NCI-H1436 treated with DMSO at 0.1 percent for 48 hours (cell line): ENCODE measurements at regions not wholly inside any gene's neighbourhood (a gene's known extent, or its start where the extent isn't known, plus 50 kb on each side); places are given as distances from the start of the nearest gene placed in this dataset.
"Not testable (repeated sequence)": the region's sequence is repeated elsewhere in the genome, so short reads cannot be mapped to it uniquely, and the experiment has no call there.

ENCODE experiments used
- DNase-seq: peaks from one replicate; lab custom pipeline; 2025; lab: John Stamatoyannopoulos, UW

DNA sequence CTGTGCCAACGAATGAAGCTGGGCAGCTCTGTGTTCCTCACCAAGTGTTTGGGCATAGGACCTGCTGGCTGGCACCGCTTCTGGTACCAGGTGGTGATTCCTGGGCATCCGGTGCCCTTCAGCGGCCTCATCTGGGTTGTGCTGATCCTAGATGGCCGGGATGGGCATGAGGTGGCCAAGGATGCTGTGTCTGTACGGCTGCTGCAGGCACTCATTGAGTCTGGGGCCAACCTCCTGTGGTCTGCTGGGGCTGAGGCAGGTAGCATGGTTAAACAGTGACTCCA lies 96.1 kb upstream of the PLEKHM1 start:
- DNase-seq, result not testable (repeated sequence)

DNA sequence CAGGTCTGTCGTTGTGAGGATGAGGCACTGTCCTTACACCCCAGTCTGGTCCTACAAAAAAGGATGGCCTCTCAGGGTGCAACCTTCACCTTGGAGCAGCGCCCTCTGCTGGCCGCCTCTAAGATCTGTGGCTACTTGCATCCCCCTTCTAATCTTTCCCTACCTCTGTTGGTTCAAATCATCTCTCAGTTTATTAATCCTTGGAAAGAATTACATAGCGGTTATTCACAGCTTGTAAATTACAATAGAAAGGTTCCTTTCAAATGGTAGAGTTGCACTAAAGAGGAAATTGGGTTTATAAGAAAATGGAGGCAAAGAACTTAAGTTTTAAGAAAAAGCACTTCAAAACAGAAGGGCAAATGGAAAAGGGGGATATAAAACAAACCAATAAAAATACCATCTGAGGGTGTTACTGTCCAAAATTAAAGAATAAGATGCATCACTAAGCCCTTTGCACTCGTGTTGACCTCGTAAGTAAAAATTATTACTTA lies 102.0 kb upstream of the PLEKHM1 start:
- not testable (repeated sequence) for DNase-seq

DNA sequence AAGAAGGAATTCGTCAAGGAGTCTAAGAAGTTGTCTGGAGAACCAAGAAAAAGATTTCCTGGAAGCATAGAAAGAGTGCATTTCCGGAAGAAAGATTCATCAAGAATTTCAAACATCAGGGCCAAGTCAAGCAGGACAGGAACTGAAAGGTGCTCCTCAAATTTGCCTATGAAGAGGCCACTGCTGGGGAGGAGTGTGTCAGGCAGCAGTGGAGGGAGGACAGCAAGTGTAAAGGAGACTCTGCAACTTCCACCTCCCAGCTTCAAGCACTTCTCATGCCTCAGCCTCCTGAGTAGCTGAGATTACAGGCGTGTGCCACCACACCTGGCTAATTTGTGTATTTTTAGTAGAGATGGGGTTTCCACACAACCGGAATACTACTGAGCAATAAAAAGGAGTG lies 105.8 kb upstream of the PLEKHM1 start:
- DNase-seq, result not testable (repeated sequence)

DNA sequence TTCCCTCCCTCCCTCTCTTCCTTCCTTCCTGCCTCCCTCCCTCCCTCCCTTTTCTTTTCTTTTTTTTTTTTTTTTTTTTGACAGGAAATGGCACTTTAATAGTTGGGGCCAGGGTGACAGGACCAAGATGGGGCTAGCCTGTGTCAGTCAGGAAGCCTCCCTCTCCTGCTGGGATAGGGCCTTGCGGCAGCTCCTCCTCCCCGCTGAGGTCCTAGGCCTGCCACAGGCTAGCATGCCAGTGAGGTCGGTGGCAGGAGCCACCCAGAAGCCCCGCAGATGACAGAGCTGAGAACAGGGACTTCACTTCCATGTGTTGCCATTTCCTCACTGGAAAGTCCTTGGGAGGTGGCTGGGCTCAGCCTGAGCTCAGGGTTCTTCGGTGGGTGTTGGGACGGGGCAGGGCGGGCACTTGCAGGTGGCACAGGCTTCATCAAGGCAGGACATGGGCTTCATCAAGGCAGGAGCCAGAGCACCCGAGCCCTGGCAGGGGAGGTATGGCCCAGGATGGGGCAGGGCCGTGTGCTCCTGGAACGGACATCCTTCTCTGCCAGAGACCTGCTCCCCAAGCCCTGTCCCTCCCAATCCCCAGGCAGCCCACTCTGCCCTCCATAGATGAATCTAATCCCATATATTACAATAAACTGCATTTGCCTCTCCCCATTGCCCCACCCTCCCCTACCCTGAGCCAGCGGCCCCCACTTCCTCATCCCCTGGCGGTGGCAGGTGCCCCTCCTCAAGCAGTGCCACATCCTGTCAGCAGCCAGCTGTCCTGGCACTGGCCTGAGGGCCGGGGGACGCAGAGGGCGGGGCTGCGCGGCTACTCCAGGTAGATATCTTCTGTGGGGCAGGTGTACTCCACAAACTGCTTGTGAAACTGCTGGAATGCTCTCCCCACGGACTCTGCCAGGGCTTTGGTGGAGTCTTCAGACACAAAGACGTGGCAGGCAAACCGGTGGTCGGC lies 109.8 kb upstream of the PLEKHM1 start:
- not testable (repeated sequence) for DNase-seq

DNA sequence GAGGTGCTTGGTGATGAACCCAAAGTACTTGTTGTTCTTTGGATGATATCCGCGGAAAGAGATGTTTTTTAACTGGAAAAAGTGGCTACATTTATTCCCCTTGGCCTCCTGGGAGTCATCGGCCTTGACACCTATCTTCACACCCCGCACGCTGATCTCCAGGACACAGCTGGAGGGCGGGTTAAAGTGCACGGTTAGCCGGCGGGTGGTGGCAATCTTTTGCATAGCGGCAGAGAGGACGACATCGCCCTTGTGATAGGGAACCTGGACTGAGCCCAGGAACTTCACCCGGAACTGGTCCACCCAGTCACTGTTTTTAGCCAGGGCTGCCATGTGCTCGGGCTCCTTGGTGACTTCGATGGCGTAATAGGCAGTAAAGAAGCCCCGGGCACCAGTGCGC lies 110.5 kb upstream of the PLEKHM1 start:
- DNase-seq, result not testable (repeated sequence)

DNA sequence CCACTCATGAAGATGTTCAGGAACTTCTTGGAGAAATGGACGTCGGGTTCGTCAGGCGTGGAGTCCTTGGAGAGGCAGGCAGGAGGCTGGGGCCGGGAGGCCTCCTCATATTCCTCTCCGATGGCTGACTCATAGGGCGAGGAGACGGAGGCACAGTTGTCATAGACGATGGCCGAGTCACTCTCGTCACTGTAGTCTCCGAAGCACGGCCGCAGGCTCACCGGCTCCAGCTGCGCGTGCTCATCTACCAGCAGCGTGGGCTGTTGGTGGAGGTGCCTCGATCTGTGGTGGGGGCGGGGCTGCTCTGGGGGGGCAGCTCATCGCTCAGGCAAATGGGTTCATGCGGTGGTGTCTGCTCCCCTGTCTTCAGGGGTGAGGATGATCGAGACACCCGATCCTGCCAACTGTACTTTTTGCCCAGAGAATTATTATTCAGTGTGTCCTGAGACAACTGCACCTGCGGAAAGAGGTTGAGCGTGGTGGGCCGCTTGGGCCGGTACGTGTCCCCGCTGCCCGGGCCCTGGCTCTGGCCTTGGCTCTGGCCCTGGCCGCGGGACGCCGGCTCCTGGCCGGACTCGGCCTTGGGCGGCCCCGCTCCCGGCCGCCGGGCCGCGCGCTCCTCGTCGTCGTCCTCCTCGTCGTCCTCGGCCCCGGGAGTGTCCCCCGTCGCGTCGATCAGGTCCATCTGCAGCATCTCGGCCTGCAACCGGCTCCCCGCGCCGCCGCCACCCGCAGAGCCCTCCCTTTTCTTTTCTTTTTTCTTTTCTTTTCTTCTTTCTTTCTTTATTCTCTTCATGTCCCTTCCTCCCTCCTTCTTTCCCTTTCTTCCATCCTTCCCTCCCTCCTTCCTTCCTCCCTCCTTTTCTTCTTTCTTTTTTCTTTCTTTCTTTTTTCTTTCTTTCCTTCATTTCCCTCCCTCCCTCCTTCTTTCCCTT lies 111.4 kb upstream of the PLEKHM1 start:
- DNase-seq, result not testable (repeated sequence)

DNA sequence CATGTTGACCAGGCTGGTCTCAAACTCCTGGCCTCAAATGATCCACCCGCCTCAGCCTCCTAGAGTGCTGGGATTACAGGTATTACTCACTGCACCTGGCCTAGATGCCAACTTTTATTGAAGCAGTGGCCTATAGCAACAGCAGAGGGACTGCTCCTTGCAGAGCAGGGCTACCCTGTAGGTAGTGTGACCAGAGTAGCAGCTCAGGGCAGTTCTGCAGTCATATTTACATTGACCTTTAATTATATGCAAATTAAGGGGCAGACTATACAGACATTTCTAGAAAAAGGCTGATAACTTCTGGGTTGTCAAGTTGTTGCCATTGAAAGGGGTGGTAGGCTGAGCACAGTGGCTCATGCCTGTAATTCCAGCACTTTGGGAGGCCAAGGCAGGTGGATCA lies 115.2 kb upstream of the PLEKHM1 start:
- not testable (repeated sequence) for DNase-seq

DNA sequence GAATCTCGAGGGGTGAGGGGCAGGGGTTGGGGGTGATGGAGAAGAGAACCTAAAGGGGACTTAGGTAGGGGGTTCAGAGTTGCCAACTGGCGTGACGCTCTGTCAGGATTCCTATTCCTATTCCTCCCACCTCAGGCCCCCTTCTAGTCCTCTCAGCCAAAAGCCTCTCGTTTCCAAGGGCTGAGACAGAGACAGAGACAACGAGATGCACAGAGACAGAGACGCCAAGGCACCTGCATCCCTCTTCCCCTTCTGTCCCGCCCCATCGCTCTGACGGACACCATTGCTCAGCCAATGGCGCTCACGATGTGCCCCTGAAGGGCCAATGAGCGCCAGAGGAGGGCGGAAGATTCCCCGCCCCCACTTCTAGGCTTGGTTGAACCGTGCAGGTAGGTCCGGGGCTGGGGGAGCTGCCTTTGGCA lies 129.5 kb upstream of the PLEKHM1 start:
- not testable (repeated sequence) for DNase-seq

DNA sequence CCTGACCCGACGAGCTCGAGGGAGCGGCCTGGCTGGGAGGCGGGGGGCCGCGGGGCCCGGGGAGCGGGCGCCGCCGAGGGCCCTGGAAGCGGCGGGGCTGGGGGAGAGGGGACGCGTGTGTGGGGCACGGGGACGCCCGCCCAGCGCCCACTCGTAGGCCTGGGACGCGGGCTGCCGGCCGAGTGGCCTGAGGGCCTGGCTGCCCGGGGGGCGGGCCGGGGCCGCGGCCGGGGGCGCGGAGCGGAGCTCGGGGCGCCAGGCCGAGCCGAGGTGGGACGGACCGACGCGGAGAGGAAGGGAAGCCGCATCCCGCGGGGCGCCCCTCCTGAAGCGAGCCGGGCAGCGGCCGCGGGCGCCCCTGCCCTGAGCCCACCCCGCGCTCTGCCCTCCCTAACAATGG lies 129.9 kb upstream of the PLEKHM1 start:
- DNase-seq, result not testable (repeated sequence)

DNA sequence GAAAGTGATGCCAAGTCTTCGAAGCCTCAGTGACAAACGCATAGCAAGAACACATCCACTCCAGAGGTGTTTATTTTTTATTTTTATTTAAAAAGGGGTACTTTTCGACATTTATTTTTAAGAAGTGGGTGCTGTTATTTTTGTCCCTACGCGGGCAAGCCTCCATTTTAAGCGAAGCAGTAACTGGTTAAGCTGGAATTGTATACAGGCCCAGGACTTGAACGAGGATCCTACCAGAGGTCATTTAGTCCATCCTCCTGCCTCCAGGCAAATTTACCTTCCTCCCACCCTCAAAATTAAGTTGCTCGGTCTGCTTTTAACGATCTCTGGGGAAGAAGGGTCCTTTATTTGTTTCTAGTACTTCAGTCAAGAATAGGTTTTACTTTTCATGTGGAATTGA lies 130.6 kb upstream of the PLEKHM1 start:
- DNase-seq, result not testable (repeated sequence)

DNA sequence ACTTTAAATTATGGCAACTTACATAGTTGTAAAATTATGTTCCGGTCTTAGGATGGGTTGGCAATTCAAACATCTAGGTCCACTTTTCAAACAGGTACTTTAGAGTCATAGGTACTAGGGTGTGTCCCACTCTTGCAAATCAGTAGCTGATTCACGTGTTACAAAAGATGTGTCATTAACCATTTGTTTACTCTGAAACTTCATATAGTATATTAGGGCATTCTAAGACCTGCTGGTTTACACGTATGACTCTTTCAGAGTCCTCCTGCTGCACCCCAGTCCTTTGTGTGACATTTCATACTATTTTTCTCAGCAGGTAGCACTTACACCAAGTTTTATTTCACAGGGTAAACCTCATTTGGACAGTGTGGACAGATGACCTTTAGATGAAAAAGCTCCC lies 131.8 kb upstream of the PLEKHM1 start:
- not testable (repeated sequence) for DNase-seq

DNA sequence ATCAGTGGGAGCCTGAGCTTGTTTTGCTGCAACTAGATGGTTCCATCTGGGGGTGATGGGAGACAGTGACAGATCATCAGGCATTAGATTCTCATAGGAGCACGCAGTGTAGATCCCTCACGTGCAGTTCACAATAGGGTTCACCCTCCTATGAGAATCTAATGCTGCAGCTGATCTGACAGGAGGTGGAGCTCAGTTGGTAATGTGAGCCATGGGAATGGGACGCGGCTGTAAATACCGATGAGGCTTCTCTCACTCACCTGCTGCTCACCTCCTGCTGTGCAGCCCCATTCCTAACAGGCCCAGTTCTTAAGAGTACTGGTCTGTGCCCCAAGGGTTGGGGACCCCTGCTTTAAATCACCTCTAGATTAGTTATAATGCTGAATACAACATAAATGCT lies 137.5 kb upstream of the PLEKHM1 start:
- DNase-seq, result no peak

DNA sequence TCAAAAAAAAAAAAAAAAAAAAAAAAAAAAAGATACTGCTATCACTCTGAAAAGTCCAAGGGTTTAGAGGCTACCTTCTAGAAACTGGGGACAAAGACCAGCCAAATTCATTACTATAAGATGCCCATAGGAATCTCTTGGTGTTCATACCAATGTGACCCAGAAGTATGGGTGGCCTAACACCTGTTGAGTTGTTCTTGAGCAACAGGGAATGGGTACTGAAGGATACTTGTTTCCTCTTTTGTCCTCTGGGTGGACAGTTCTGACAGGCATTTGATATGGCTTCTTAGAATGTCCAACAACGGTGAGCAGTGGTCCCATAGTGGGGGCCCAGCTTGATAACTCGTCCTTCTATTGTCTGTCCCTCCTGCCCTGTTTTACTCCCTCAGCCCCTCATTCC lies 141.4 kb upstream of the PLEKHM1 start:
- no peak for DNase-seq

DNA sequence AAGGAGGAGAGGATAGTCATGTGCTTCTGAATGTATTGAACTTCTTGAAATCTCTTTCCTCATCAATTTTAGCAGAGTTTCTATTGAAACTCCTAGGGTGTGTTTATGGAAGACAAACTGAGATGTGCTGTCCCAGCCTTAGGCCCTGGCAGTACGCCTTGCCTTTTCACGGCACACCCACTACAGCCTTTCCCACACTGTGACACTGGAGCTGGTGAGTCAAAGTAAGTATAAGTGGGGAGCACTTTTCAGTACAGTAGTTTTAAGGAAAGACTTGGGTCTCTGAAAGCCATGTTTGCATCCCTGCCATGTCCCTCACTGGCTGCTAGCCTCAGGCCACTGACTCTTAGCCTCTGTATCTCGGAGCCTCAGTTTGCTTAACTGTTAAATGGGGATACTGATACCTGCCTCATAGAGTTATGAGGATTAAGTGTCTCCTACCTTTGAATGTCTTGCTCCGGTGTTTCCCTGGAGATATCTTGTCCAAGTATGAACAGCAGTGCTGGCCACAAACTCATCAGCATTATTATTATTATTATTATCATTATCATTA lies 144.7 kb upstream of the CRHR1 start:
- no peak for DNase-seq

DNA sequence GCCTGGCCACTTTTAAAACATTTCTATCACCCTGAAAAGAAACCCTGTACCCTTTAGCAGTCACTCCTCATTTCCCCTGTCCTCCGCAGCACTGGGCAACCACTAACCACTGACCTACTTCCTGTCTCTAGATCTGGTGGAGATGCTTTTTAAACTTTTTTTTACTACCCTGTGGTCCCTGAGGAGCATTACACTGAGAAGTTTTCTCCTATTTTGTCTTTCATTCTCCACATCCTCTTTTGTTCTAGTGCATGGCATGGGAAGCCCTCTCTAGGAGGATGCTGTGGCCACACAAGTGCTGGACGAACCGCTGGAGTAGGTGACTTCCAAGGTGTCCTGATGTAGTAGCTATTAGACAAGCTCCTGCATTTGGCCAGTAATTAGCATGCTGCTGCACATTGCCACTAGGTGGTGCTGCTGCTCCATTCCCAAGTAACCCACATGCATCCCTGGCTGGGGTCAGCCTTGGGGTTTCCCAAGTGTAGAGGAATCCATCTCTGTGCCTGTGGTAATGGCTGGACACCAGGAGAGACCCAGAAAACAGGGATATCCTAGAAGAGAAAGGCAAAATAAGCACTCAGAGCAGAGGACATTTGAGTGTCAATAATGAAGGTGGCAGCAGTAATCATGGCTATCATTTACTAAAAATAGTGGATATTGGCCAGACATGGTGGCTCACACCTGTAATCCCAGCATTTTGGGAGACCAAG lies 143.8 kb upstream of the CRHR1 start:
- DNase-seq, result no peak

DNA sequence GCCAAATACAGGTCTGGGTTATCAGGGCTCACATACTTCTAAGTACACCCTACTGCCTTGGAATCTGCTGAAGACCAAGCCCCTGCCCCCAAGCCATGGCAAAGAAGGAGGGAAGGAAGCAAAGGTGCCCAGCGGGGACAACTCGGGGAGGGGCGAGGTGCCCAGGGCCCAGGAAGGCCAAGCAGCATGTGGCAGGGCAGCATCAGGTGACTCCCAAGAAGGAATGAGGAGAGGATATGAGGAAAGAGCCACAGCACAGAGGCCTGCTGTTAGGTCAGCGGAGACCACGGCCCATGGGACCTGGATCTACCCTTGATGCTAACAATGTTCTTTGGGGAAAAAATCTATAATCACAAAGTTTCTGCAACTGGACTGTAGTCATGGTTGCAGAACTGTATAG lies 142.6 kb upstream of the CRHR1 start:
- no peak for DNase-seq

DNA sequence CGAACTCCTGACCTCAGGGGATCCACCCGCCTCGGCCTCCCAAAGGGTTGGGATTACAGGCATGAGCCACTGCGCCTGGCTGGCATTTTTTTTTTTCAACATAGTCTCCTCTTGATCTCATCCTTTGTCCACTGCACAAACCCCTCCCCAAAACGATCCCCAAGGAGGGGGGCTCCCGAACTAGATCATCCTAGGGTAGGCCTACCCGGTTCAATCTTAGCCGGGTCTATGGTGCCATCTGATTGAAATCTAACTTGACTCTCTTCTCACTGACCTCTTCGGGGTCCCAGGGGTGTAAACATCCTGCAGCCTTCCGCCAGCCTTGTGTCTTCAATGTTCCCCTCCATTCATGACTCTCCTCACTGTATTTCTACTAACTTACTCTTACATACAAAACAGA lies 140.5 kb upstream of the CRHR1 start:
- DNase-seq, result no peak

DNA sequence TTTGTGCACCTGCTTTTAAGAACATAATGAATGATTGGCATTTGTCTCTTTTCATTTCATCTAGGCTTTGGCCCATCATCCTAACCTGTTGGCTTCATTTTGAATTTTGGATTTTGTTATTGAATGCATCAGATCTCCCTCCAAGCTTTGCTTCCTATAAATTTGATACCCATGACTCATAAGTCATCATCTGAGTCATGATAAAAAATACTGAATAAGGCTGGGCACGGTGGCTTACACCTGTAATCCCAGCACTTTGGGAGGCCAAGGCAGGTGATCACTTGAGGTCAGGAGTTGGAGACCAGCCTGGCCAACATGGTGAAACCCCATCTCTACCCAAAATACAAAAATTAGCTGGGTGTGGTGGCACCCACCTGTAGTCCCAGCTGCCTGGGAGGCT lies 139.5 kb upstream of the CRHR1 start:
- DNase-seq, result not testable (repeated sequence)

DNA sequence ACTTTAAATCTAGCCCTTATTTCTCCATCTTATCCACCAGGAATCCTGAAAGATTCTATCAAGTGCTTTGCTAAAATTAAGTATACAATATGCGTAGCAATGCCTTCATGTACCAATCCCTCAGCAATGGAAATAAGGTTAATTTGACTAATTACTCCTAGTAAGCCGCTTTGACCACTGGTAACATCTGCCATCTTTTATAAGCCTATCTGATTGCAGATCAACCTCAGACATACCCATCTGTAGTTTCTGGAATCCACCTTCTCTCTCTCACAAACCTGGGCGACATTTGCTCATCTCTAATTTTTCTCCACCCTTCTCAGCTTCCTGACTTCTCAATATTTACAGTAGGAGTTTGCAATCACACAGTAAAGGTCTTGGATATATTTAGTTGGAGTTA lies 138.8 kb upstream of the CRHR1 start:
- DNase-seq, result no peak

DNA sequence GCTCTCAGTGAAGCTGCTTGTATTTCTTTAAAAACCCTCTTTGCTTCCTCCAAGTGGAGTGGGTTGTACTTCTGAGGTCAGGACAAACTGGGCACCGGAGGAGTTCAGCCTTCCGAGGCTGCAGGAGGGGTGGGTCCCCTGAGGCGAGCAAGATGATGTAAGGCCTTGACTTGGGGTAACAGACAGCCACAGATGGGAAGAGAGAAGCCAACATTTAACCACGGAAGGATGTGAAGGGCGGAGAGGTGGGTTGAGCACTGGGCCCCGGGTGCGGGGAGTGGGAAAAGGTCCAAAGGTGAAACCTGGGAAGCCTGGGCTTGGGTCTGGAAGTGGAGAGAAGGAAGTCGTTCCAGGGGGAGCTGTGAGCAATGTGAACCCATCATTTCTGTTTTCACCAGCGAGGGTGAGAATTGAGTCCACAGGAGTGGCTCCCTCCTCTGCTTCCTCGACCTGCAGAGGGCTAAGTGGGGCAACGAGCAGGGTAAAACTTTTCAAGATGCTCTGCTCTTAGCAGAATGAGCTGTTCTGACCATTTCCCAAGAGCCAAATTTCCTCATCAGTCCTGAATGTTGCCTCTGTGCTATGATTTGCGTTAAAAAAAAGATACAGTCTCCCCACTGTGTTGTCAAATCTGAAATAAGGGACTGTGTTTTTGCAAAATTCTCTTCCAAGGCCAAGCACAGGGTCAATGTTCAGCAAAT lies 137.7 kb upstream of the CRHR1 start:
- no peak for DNase-seq

DNA sequence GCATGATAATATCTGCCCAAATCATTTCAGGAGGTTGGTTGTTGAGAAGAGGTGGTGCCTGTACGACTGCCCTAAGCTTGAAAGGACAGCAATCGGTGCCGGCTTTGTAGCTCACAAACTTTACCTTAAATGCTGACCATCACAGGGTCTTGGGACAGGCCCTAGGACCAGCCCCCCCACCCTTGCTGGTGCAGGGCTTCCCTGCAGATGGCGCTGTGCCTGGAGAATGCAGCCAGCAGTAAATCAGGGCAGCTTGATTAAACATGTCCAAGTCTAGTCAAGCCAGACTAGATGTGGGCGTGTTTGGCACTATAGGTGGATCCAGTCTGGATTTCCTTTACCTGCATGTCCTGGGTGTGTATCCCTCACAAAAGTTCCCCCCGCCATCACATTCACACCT lies 135.5 kb upstream of the CRHR1 start:
- DNase-seq, result no peak
